ENCODE measurements at regions not wholly inside any gene's neighbourhood (a gene's known extent, or its start where the extent isn't known, plus 50 kb on each side); places are given as distances from the start of the nearest gene placed in this dataset.

- dilution Hi-C loops (cut with HindIII; ENCODE audit: low sequenced_read_pairs, unreplicated experiment) (no loop called here), in situ Hi-C loops (cut with MboI; ENCODE audit: low sequenced_read_pairs) (no loop called here), intact Hi-C loops (cut with micrococcal nuclease) (no loop called here)
- no peak overlapping the region for H2AFZ ChIP-seq (replicated peaks; ENCODE audit: low read length, poor library complexity)
- no peak overlapping the region for H3K14ac ChIP-seq (replicated peaks; ENCODE audit: low read depth, low read length)
- no peak overlapping the region for H3K9ac ChIP-seq (ENCODE audit: low read depth, low read length)
- no peaks in the 10 kb centered on the region for H3K36me3 ChIP-seq (ENCODE audit: control insufficient read depth, insufficient read depth, low read length)
- H3K9me3 ChIP-seq (ENCODE audit: control insufficient read depth, insufficient read depth, low read length): no peaks in the 10 kb centered on the region; the same call in 1 of the 2 replicates
- ChIA-PET POLR2A (ENCODE audit: unreplicated experiment) (no interaction called here), CTCF (no interaction called here)
- no peak overlapping the region for H3K27ac ChIP-seq (ENCODE audit: insufficient read depth, low read length)
- no peaks in the 10 kb centered on the region for H3K27me3 ChIP-seq (ENCODE audit: control insufficient read depth, insufficient read depth, low read length)
- H4K8ac ChIP-seq (ENCODE audit: low read depth in 2 of 2, low read length in 2 of 2): no peak overlapping the region
- H3K23ac ChIP-seq (ENCODE audit: low read depth, low read length): no peak overlapping the region
- H3K9me1 ChIP-seq (ENCODE audit: insufficient read depth, low read length): no peaks in the 10 kb centered on the region
- no peak overlapping the region for H3K18ac ChIP-seq (ENCODE audit: low read depth, low read length)
- H4K20me1 ChIP-seq (ENCODE audit: insufficient read depth, low read length): no peaks in the 10 kb centered on the region
- H2AK5ac ChIP-seq (ENCODE audit: low read depth, low read length): no peak overlapping the region
- no peak overlapping the region for H3K4ac ChIP-seq (ENCODE audit: low read depth, low read length)
- no peak overlapping the region for H2BK15ac ChIP-seq (ENCODE audit: low read depth, low read length)
- TF ChIP-seq POLR2A (IDR thresholded peaks at IDR 0.05; ENCODE audit: low read depth, low read length) (no peak), MAFK (IDR thresholded peaks at IDR 0.05; ENCODE audit: low read depth, low read length) (no peak), RAD21 (IDR thresholded peaks at IDR 0.05; ENCODE audit: low read length) (no peak), NFE2L2 (IDR thresholded peaks at IDR 0.05; ENCODE audit: low read depth, low read length) (no peak), MAZ (IDR thresholded peaks at IDR 0.05; ENCODE audit: borderline replicate concordance, low read depth, low read length) (no peak), MXI1 (IDR thresholded peaks at IDR 0.05; ENCODE audit: borderline replicate concordance, low read depth, low read length) (no peak), CTCF (conservative IDR thresholded peaks at IDR 0.05; ENCODE audit: low read depth, low read length) (no peak), RCOR1 (IDR thresholded peaks at IDR 0.05; ENCODE audit: insufficient replicate concordance, low read length) (no peak), FOS (IDR thresholded peaks at IDR 0.05; ENCODE audit: low read depth, low read length) (no peak), USF2 (IDR thresholded peaks at IDR 0.05; ENCODE audit: low read depth, low read length) (no peak), BHLHE40 (IDR thresholded peaks at IDR 0.05; ENCODE audit: low read depth, low read length) (no peak), RFX5 (IDR thresholded peaks at IDR 0.05; ENCODE audit: low read depth, low read length) (no peak), CHD1 (IDR thresholded peaks at IDR 0.05; ENCODE audit: low read depth, low read length) (no peak), CEBPB (IDR thresholded peaks at IDR 0.05; ENCODE audit: low read depth, low read length) (no peak), ELK1 (IDR thresholded peaks at IDR 0.05; ENCODE audit: borderline replicate concordance, low read depth, low read length) (no peak), SMC3 (IDR thresholded peaks at IDR 0.05; ENCODE audit: low read depth, low read length) (no peak)
- no peak overlapping the region for H3K56ac ChIP-seq (ENCODE audit: extremely low read depth, insufficient read depth, low read length)
- ATAC-seq (ENCODE audit: low read depth): no peak
- H2AK9ac ChIP-seq (replicated peaks; ENCODE audit: low read depth, low read length, poor library complexity): no peak overlapping the region
- no peak overlapping the region for H2BK5ac ChIP-seq (ENCODE audit: low read depth, low read length, poor library complexity, severe bottlenecking)
- no TSS peak for BruUV-seq (replicated peaks)
- H3K79me1 ChIP-seq (ENCODE audit: low read depth in 1 of 2, low read length in 2 of 2): no peaks in the 10 kb centered on the region
- no peak overlapping the region for H4K91ac ChIP-seq (ENCODE audit: insufficient read depth, low read depth, low read length)
- no peak overlapping the region for H3K4me3 ChIP-seq (ENCODE audit: insufficient read depth, low read depth, low read length)
- no peak overlapping the region for H2BK120ac ChIP-seq (ENCODE audit: low read depth, low read length)
- no peak overlapping the region for H2BK20ac ChIP-seq (ENCODE audit: low read depth, low read length)
- H3K4me1 ChIP-seq (ENCODE audit: control insufficient read depth, insufficient read depth, low read length): no peaks in the 10 kb centered on the region
- no peak overlapping the region for H3K4me2 ChIP-seq (ENCODE audit: low read depth, low read length)
- 20% methylated on average over 2 of the region's 3 CpGs; no CpG with 5 or more reads in 1 of the 2 experiments for WGBS, 2 experiments (ENCODE audit: extremely low coverage in 2 of 2, insufficient read length in 1 of 2)
- H4K5ac ChIP-seq (ENCODE audit: low read depth, low read length): no peak overlapping the region
- DNase-seq: no peak
Observed at GRCh38 chr13:34810996-34811395, 131.1 kb upstream of the NBEA start.

Data from IMR-90 (cell line).